H9 (cell line): ENCODE measurements at regions not wholly inside any gene's neighbourhood (a gene's known extent, or its start where the extent isn't known, plus 50 kb on each side); places are given as distances from the start of the nearest gene placed in this dataset.

Experiments used
- DNase-seq: peaks from one replicate; pipeline ENCODE4 v3.0.0-alpha.2; 2017
- H2AFZ ChIP-seq: one replicate; pipeline ENCODE4 v1.6.1; 2013; ENCODE audit warnings: mild to moderate bottlenecking, low read length, control low read depth, moderate library complexity
- H2AK5ac ChIP-seq: 2 replicates; pipeline ENCODE4 v1.6.1; 2013; ENCODE audit warnings: low read length, control low read depth, mixed read lengths; ENCODE audit not compliant: insufficient read length
- H2BK120ac ChIP-seq: one replicate; pipeline ENCODE4 v1.6.1; 2013; ENCODE audit warnings: low read depth, mild to moderate bottlenecking, low read length, control low read depth, inconsistent platforms; ENCODE audit not compliant: poor library complexity, severe bottlenecking
- H2BK12ac ChIP-seq: 2 replicates; pipeline ENCODE4 v1.6.1; 2013; ENCODE audit warnings: low read length, control low read depth, mixed read lengths, low read depth; ENCODE audit not compliant: insufficient read length
- H2BK15ac ChIP-seq: 2 replicates; pipeline ENCODE4 v1.6.1; 2013; ENCODE audit warnings: low read depth, low read length, control low read depth
- H2BK20ac ChIP-seq: one replicate; pipeline ENCODE4 v1.6.1; 2013; ENCODE audit warnings: low read depth, mild to moderate bottlenecking, low read length, control low read depth, inconsistent platforms; ENCODE audit not compliant: poor library complexity, severe bottlenecking
- H2BK5ac ChIP-seq: 2 replicates; pipeline ENCODE4 v1.6.1; 2013; ENCODE audit warnings: low read length, control low read depth, mixed read lengths; ENCODE audit not compliant: insufficient read length
- H3K14ac ChIP-seq: 2 replicates; pipeline ENCODE4 v1.6.1; 2013; ENCODE audit warnings: low read length, control low read depth; ENCODE audit not compliant: insufficient read depth
- H3K18ac ChIP-seq: 2 replicates; pipeline ENCODE4 v1.6.1; 2013; ENCODE audit warnings: low read depth, mild to moderate bottlenecking, mixed read lengths, low read length, control low read depth; ENCODE audit not compliant: insufficient read length
- H3K23ac ChIP-seq: 2 replicates; pipeline ENCODE4 v1.6.1; 2013; ENCODE audit warnings: low read length, control low read depth, mixed read lengths, low read depth; ENCODE audit not compliant: insufficient read length
- H3K23me2 ChIP-seq: 2 replicates; pipeline ENCODE4 v1.6.1; 2013; ENCODE audit warnings: low read depth, mild to moderate bottlenecking, mixed read lengths, low read length, control low read depth; ENCODE audit not compliant: insufficient read length, poor library complexity, severe bottlenecking
- H3K27ac ChIP-seq: 2 replicates; pipeline ENCODE4 v1.5.1; 2013; ENCODE audit warnings: low read length, control low read depth, mixed read lengths, low read depth; ENCODE audit not compliant: insufficient read length
- H3K27me3 ChIP-seq: 2 replicates; pipeline ENCODE4 v1.6.1; 2013; ENCODE audit warnings: low read length, control low read depth, inconsistent platforms; ENCODE audit not compliant: insufficient read depth
- H3K4ac ChIP-seq: 2 replicates; pipeline ENCODE4 v1.6.1; 2013; ENCODE audit warnings: low read depth, mild to moderate bottlenecking, control low read depth, inconsistent platforms, low read length, moderate library complexity
- H3K4me1 ChIP-seq: 2 replicates; pipeline ENCODE4 v1.6.1; 2013; ENCODE audit warnings: low read length, control low read depth, inconsistent platforms; ENCODE audit not compliant: insufficient read depth
- H3K4me2 ChIP-seq: 2 replicates; pipeline ENCODE4 v1.6.1; 2013; ENCODE audit warnings: low read length, control low read depth, mixed read lengths; ENCODE audit not compliant: insufficient read length, insufficient read depth
- H3K56ac ChIP-seq: 2 replicates; pipeline ENCODE4 v1.6.1; 2013; ENCODE audit warnings: low read depth, mild to moderate bottlenecking, mixed read lengths, low read length, control low read depth; ENCODE audit not compliant: insufficient read length
- H3K79me1 ChIP-seq: 2 replicates; pipeline ENCODE4 v1.6.1; 2013; ENCODE audit warnings: low read depth, mild to moderate bottlenecking, moderate library complexity, low read length, control low read depth, inconsistent platforms; ENCODE audit not compliant: insufficient read depth, poor library complexity, severe bottlenecking
- H3K79me2 ChIP-seq: 2 replicates; pipeline ENCODE4 v1.6.1; 2013; ENCODE audit warnings: low read length, control low read depth, inconsistent platforms; ENCODE audit not compliant: insufficient read depth
- H3K9ac ChIP-seq: 2 replicates; pipeline ENCODE4 v1.6.1; 2013; ENCODE audit warnings: low read length, control low read depth, mixed read lengths; ENCODE audit not compliant: insufficient read length; ENCODE audit errors: extremely low read depth
- H3K9me3 ChIP-seq: one replicate; pipeline ENCODE4 v1.6.1; 2013; ENCODE audit warnings: low read depth, low read length, inconsistent platforms; ENCODE audit not compliant: control insufficient read depth
- H3T11ph ChIP-seq: one replicate; pipeline ENCODE4 v1.6.1; 2013; ENCODE audit warnings: mild to moderate bottlenecking, low read length, control low read depth, inconsistent platforms
- H4K20me1 ChIP-seq: one replicate; pipeline ENCODE4 v1.6.1; 2013; ENCODE audit not compliant: control insufficient read depth, insufficient read length, insufficient read depth
- H4K5ac ChIP-seq: 2 replicates; pipeline ENCODE4 v1.6.1; 2013; ENCODE audit warnings: low read depth, mild to moderate bottlenecking, mixed read lengths, low read length, control low read depth; ENCODE audit not compliant: insufficient read length
- H4K8ac ChIP-seq: replicated peaks from 2 replicates; pipeline ENCODE4 v1.6.1; 2013; ENCODE audit warnings: low read length, control low read depth, mixed read lengths, low read depth; ENCODE audit not compliant: insufficient read length
- H4K91ac ChIP-seq: 2 replicates; pipeline ENCODE4 v1.6.1; 2013; ENCODE audit warnings: low read depth, mild to moderate bottlenecking, moderate library complexity, mixed read lengths, low read length, control low read depth; ENCODE audit not compliant: insufficient read length
- H3K27ac Mint-ChIP-seq, 3 experiments: 2 replicates in 2 of 3; 3 replicates in 1 of 3; pipeline ENCODE4 v1.8.0; 2020 to 2021; ENCODE audit warnings: mixed read lengths in 3 of 3, mild to moderate bottlenecking in 1 of 3, moderate library complexity in 1 of 3
- H3K27me3 Mint-ChIP-seq: 2 replicates; pipeline ENCODE4 v1.8.0; 2021; ENCODE audit warnings: low read depth, mild to moderate bottlenecking, moderate library complexity, mixed read lengths
- H3K36me3 Mint-ChIP-seq, 3 experiments: 2 replicates in 2 of 3; 3 replicates in 1 of 3; pipeline ENCODE4 v1.8.0; 2020 to 2021; ENCODE audit warnings: low read depth in 3 of 3, mixed read lengths in 3 of 3; ENCODE audit not compliant: insufficient read depth in 1 of 3
- H3K4me1 Mint-ChIP-seq, 2 experiments: 2 replicates each; pipeline ENCODE4 v1.8.0; 2020; ENCODE audit warnings: mixed read lengths in 2 of 2
- H3K4me3 Mint-ChIP-seq, 2 experiments: 2 replicates in 1 of 2; 3 replicates in 1 of 2; pipeline ENCODE4 v1.8.0; 2020 to 2021; ENCODE audit warnings: mild to moderate bottlenecking in 2 of 2, mixed read lengths in 2 of 2, moderate library complexity in 1 of 2
- H3K9me3 Mint-ChIP-seq, 2 experiments: 2 replicates in 1 of 2; 3 replicates in 1 of 2; pipeline ENCODE4 v1.8.0; 2020; ENCODE audit warnings: mild to moderate bottlenecking in 2 of 2, mixed read lengths in 2 of 2, moderate library complexity in 1 of 2
- WGBS: extraction: QIAGEN DNeasy Blood & Tissue Kit; methylation state at CpG from one replicate; pipeline ENCODE4 v1.1.7; 2013; ENCODE audit warnings: missing lambda C conversion rate, low lambda C conversion rate, mixed read lengths; ENCODE audit not compliant: insufficient read length; ENCODE audit errors: extremely low coverage; 5-methylcytosine and 5-hydroxymethylcytosine counted together
- TF ChIP-seq, protein P1 (sequence below): fragments of 200-600 bp; sonication (generic); conservative IDR thresholded peaks from 3 replicates; pipeline ENCODE4 v1.8.0; 2021; ENCODE audit warnings: antibody characterized with exemption, mild to moderate bottlenecking

GRCh38 chrX:40343319-40343718 lies 237.5 kb upstream of the ATP6AP2 start:
- no peak overlapping the region for H3K9ac ChIP-seq
- H2AFZ ChIP-seq, result no peak overlapping the region
- Mint-ChIP-seq H3K27ac (no peak overlapping the region), H3K4me1 (no peaks in the 10 kb centered on the region), H3K36me3 (peaks cover 9 to 17% (median 9%) of the 10 kb centered on the region in 3 experiments), H3K9me3 (peaks cover 71 to 73% of the 10 kb centered on the region in 2 experiments), H3K4me3 (no peak overlapping the region), H3K27me3 (peaks cover 9% of the 10 kb centered on the region)
- H4K5ac ChIP-seq, result no peak overlapping the region
- no peak overlapping the region for H2BK5ac ChIP-seq
- H3T11ph ChIP-seq, result no peak overlapping the region
- no peak overlapping the region for H3K4me2 ChIP-seq
- no peaks in the 10 kb centered on the region for H3K79me1 ChIP-seq
- H3K14ac ChIP-seq, result no peak overlapping the region
- no peak overlapping the region for H4K91ac ChIP-seq
- no peak overlapping the region for H2BK12ac ChIP-seq
- H3K23me2 ChIP-seq, result no peaks in the 10 kb centered on the region
- no peaks in the 10 kb centered on the region for H3K9me3 ChIP-seq
- H3K27me3 ChIP-seq, result no peaks in the 10 kb centered on the region
- H2BK15ac ChIP-seq, result no peak overlapping the region
- no peak overlapping the region for H3K27ac ChIP-seq
- TF ChIP-seq, protein P1, sequence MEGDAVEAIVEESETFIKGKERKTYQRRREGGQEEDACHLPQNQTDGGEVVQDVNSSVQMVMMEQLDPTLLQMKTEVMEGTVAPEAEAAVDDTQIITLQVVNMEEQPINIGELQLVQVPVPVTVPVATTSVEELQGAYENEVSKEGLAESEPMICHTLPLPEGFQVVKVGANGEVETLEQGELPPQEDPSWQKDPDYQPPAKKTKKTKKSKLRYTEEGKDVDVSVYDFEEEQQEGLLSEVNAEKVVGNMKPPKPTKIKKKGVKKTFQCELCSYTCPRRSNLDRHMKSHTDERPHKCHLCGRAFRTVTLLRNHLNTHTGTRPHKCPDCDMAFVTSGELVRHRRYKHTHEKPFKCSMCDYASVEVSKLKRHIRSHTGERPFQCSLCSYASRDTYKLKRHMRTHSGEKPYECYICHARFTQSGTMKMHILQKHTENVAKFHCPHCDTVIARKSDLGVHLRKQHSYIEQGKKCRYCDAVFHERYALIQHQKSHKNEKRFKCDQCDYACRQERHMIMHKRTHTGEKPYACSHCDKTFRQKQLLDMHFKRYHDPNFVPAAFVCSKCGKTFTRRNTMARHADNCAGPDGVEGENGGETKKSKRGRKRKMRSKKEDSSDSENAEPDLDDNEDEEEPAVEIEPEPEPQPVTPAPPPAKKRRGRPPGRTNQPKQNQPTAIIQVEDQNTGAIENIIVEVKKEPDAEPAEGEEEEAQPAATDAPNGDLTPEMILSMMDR, result no peak
- no peak overlapping the region for H4K8ac ChIP-seq
- H3K23ac ChIP-seq, result no peak overlapping the region
- WGBS, result no CpG with 5 or more reads among the region's 12 CpGs
- no peaks in the 10 kb centered on the region for H3K79me2 ChIP-seq
- DNase-seq, result peak; percentile 38
- no peak overlapping the region for H2BK120ac ChIP-seq
- H2AK5ac ChIP-seq, result no peak overlapping the region
- H3K4ac ChIP-seq, result no peak overlapping the region
- H3K18ac ChIP-seq, result no peak overlapping the region
- H3K4me1 ChIP-seq, result no peaks in the 10 kb centered on the region
- H4K20me1 ChIP-seq, result no peaks in the 10 kb centered on the region
- no peak overlapping the region for H2BK20ac ChIP-seq
- no peak overlapping the region for H3K56ac ChIP-seq
